Fibroblast of lung (primary cell): ENCODE measurements at regions not wholly inside any gene's neighbourhood (a gene's known extent, or its start where the extent isn't known, plus 50 kb on each side); places are given as distances from the start of the nearest gene placed in this dataset.

Experiments used
- DNase-seq, 2 donors: peaks; one replicate each; pipeline versions ENCODE4 v3.0.0 to v3.0.0-alpha.2; 2010; ENCODE audit warnings: low read depth in 2 of 2
- H2AFZ ChIP-seq: 2 replicates; pipeline ENCODE4 v1.5.1; 2012; ENCODE audit warnings: low read length, control low read depth, inconsistent platforms
- H3K27ac ChIP-seq: 2 replicates; pipeline ENCODE4 v1.5.1; 2011; ENCODE audit warnings: low read length, control low read depth; ENCODE audit not compliant: insufficient read depth
- H3K27me3 ChIP-seq: 2 replicates; pipeline ENCODE4 v1.5.1; 2011; ENCODE audit warnings: mild to moderate bottlenecking, low read length; ENCODE audit not compliant: control insufficient read depth, insufficient read depth
- H3K36me3 ChIP-seq: 2 replicates; pipeline ENCODE4 v1.5.1; 2011; ENCODE audit warnings: low read length; ENCODE audit not compliant: control insufficient read depth, insufficient read depth
- H3K4me1 ChIP-seq: 2 replicates; pipeline ENCODE4 v1.5.1; 2011; ENCODE audit warnings: low read length; ENCODE audit not compliant: control insufficient read depth, insufficient read depth; ENCODE audit errors: extremely low read depth
- H3K4me2 ChIP-seq: 2 replicates; pipeline ENCODE4 v1.5.1; 2011; ENCODE audit warnings: low read length, control low read depth; ENCODE audit not compliant: insufficient read depth; ENCODE audit errors: extremely low read depth
- H3K4me3 ChIP-seq, 4 experiments: fragments of 200-600 bp in 1 of 4; sonication (generic) in 1 of 4; replicated peaks in 1 of 4; 2 replicates each; pipeline ENCODE4 v1.5.1; 2011 to 2016; ENCODE audit warnings: low read length in 4 of 4, low read depth in 3 of 4, mild to moderate bottlenecking in 3 of 4, control low read depth in 2 of 4, inconsistent platforms in 1 of 4, mixed read lengths in 1 of 4; ENCODE audit not compliant: insufficient read depth in 1 of 4; ENCODE audit errors: control extremely low read depth in 1 of 4
- H3K79me2 ChIP-seq: 2 replicates; pipeline ENCODE4 v1.5.1; 2012; ENCODE audit warnings: mild to moderate bottlenecking, low read length, inconsistent platforms; ENCODE audit not compliant: control insufficient read depth, insufficient read depth
- H3K9ac ChIP-seq: 2 replicates; pipeline ENCODE4 v1.5.1; 2011; ENCODE audit warnings: mild to moderate bottlenecking, low read length, control low read depth; ENCODE audit not compliant: insufficient read depth
- H3K9me3 ChIP-seq: 2 replicates; pipeline ENCODE4 v1.5.1; 2012; ENCODE audit warnings: low read depth, low read length; ENCODE audit not compliant: control insufficient read depth, insufficient read depth
- H4K20me1 ChIP-seq: 2 replicates; pipeline ENCODE4 v1.5.1; 2011; ENCODE audit warnings: low read length; ENCODE audit not compliant: control insufficient read depth, insufficient read depth; ENCODE audit errors: extremely low read depth
- CTCF ChIP-seq, 2 donors: IDR thresholded peaks in 1 of 2; conservative IDR thresholded peaks in 1 of 2; 1 replicate in 1 of 2; 2 replicates in 1 of 2; pipeline ENCODE4 v1.5.1; 2011 to 2012; ENCODE audit warnings: low read length in 2 of 2, control low read depth in 1 of 2, inconsistent platforms in 1 of 2, low read depth in 1 of 2, mild to moderate bottlenecking in 1 of 2
- EZH2 ChIP-seq: IDR thresholded peaks from 2 replicates; pipeline ENCODE4 v1.5.1; 2012; ENCODE audit warnings: low read length, control low read depth, mild to moderate bottlenecking; ENCODE audit errors: missing control alignments

- no peak for DNase-seq
- no peaks in the 10 kb centered on the region for H3K27me3 ChIP-seq
- H3K27ac ChIP-seq = no peak overlapping the region
- H3K9me3 ChIP-seq = no peaks in the 10 kb centered on the region
- no peak overlapping the region for H3K9ac ChIP-seq
- H4K20me1 ChIP-seq = no peaks in the 10 kb centered on the region
- no peak overlapping the region for H3K4me3 ChIP-seq
- H3K4me1 ChIP-seq = no peaks in the 10 kb centered on the region
- H3K79me2 ChIP-seq = no peaks in the 10 kb centered on the region
- no peak overlapping the region for H2AFZ ChIP-seq
- H3K36me3 ChIP-seq = no peaks in the 10 kb centered on the region
- no peak for TF ChIP-seq EZH2
- no peak for TF ChIP-seq CTCF (conservative IDR thresholded peaks at IDR 0.05 in 1 of 2, IDR thresholded peaks at IDR 0.05 in 1 of 2; ENCODE audit: low read depth in 1 of 2, low read length in 2 of 2)
- H3K4me2 ChIP-seq = no peak overlapping the region
Measured at GRCh38 chr6:145289573-145289972, 445.7 kb downstream of the EPM2A start.

- Histone ChIP-seq H3K4me3 (no peak overlapping the region), H3K27me3 (no peaks in the 10 kb centered on the region)
Measured at GRCh38 chr6:145290122-145290521, 445.2 kb downstream of the EPM2A start.

GRCh38 chr6:145292066-145292465, 443.3 kb downstream of the EPM2A start:
- TF ChIP-seq EZH2 = no peak
- no peak for TF ChIP-seq CTCF (conservative IDR thresholded peaks at IDR 0.05 in 1 of 2, IDR thresholded peaks at IDR 0.05 in 1 of 2; ENCODE audit: low read depth in 1 of 2, low read length in 2 of 2)
- Histone ChIP-seq H3K9ac (no peak overlapping the region), H3K4me1 (no peaks in the 10 kb centered on the region), H3K9me3 (no peaks in the 10 kb centered on the region), H4K20me1 (no peaks in the 10 kb centered on the region), H3K79me2 (no peaks in the 10 kb centered on the region), H3K27ac (no peak overlapping the region), H3K4me2 (no peak overlapping the region), H3K27me3 (no peaks in the 10 kb centered on the region), H3K4me3 (no peak overlapping the region), H3K36me3 (no peaks in the 10 kb centered on the region), H2AFZ (no peak overlapping the region)
- no peak for DNase-seq

More at GRCh38 chr6:145290122-145290521, 445.2 kb downstream of the EPM2A start:
- no peaks in the 10 kb centered on the region for H4K20me1 ChIP-seq
- no peak for TF ChIP-seq CTCF (conservative IDR thresholded peaks at IDR 0.05 in 1 of 2, IDR thresholded peaks at IDR 0.05 in 1 of 2; ENCODE audit: low read depth in 1 of 2, low read length in 2 of 2)
- TF ChIP-seq EZH2 = no peak
- H3K27ac ChIP-seq = no peak overlapping the region
- no peak overlapping the region for H3K4me2 ChIP-seq
- no peaks in the 10 kb centered on the region for H3K4me1 ChIP-seq
- DNase-seq = no peak
- H2AFZ ChIP-seq = no peak overlapping the region
- no peaks in the 10 kb centered on the region for H3K9me3 ChIP-seq
- no peaks in the 10 kb centered on the region for H3K79me2 ChIP-seq
- H3K36me3 ChIP-seq = no peaks in the 10 kb centered on the region
- H3K9ac ChIP-seq = no peak overlapping the region
